Stimulated activated CD8-positive, alpha-beta memory T cell treated with anti-CD3 and anti-CD28 coated beads, Interleukin-2, amount 100 ng/mL, for 48 hours (primary cell): ENCODE measurements at regions not wholly inside any gene's neighbourhood (a gene's known extent, or its start where the extent isn't known, plus 50 kb on each side); places are given as distances from the start of the nearest gene placed in this dataset.

ENCODE experiments used
- DNase-seq, 2 donors: peaks; one replicate each; pipeline ENCODE4 v3.0.0-alpha.2; 2020; ENCODE audit warnings: low read depth in 2 of 2

GRCh38 chr21:14722841-14723483 is 176.8 kb upstream of the SAMSN1 start:
- no peak for DNase-seq

GRCh38 chr21:14720237-14720636 is 174.1 kb upstream of the SAMSN1 start:
- DNase-seq, result no peak

GRCh38 chr21:14718951-14719350 is 172.8 kb upstream of the SAMSN1 start:
- no peak for DNase-seq

- DNase-seq, result no peak
Measured at GRCh38 chr21:14716761-14717396, 170.8 kb upstream of the SAMSN1 start.

- no peak for DNase-seq
Measured at GRCh38 chr21:14713109-14713508, 167.0 kb upstream of the SAMSN1 start.

GRCh38 chr21:14712121-14712715 is 166.1 kb upstream of the SAMSN1 start:
- no peak for DNase-seq

- no peak for DNase-seq
Measured at GRCh38 chr21:14711287-14711686, 165.2 kb upstream of the SAMSN1 start.

GRCh38 chr21:14707511-14708020 is 161.5 kb upstream of the SAMSN1 start:
- DNase-seq, result no peak

- DNase-seq, result no peak
Measured at GRCh38 chr21:14706712-14707510, 160.8 kb upstream of the SAMSN1 start.

GRCh38 chr21:14699433-14700407 is 153.6 kb upstream of the SAMSN1 start:
- DNase-seq, result no peak

GRCh38 chr21:14697769-14698168 is 151.7 kb upstream of the SAMSN1 start:
- DNase-seq, result no peak

GRCh38 chr21:14694817-14695216 is 148.7 kb upstream of the SAMSN1 start:
- no peak for DNase-seq

GRCh38 chr21:14693997-14694396 is 147.9 kb upstream of the SAMSN1 start:
- no peak for DNase-seq

- no peak for DNase-seq
Measured at GRCh38 chr21:14691914-14692313, 145.8 kb upstream of the SAMSN1 start.

GRCh38 chr21:14690886-14691285 is 144.8 kb upstream of the SAMSN1 start:
- no peak for DNase-seq

- no peak for DNase-seq
Measured at GRCh38 chr21:14688936-14689335, 142.8 kb upstream of the SAMSN1 start.

GRCh38 chr21:14688412-14688811 is 142.3 kb upstream of the SAMSN1 start:
- no peak for DNase-seq

- DNase-seq, result no peak
Measured at GRCh38 chr21:14687268-14687625, 141.1 kb upstream of the SAMSN1 start.

GRCh38 chr21:14686466-14687267 is 140.6 kb upstream of the SAMSN1 start:
- DNase-seq, result no peak

- DNase-seq, result no peak
Measured at GRCh38 chr21:14685568-14685967, 139.5 kb upstream of the SAMSN1 start.
